ENCODE measurements at regions not wholly inside any gene's neighbourhood (a gene's known extent, or its start where the extent isn't known, plus 50 kb on each side); places are given as distances from the start of the nearest gene placed in this dataset.

DNA sequence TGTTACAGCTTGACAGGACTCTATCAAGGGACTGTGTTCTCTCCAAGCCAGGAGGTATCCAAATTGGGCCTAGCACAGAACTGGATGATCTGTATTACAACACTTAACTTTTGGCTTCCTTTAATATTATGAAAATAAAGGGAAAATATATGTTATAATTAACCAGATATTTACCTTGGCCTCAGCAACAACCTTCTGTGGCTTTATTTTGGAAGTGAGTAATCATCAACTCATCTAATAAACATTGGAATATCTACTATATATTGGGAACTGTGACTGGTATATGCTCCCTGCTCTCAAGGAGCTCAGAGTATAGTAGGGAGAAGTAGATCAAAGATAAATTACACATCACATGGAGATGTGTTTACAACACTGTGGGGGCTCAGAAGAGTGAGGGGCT, 352.2 kb downstream of the METTL15 start:
- DNase-seq (ENCODE audit: unreplicated experiment) = peak; percentile 27
- Mint-ChIP-seq H3K27me3 (ENCODE audit: insufficient read depth, unreplicated experiment) (no peaks in the 10 kb centered on the region), H3K9me3 (ENCODE audit: unreplicated experiment) (no peaks in the 10 kb centered on the region), H3K4me1 (ENCODE audit: insufficient read depth, unreplicated experiment) (peaks cover 13% of the 10 kb centered on the region), H3K36me3 (ENCODE audit: insufficient read depth, unreplicated experiment) (no peaks in the 10 kb centered on the region), H3K4me3 (ENCODE audit: unreplicated experiment) (no peak overlapping the region), H3K27ac (ENCODE audit: low read depth, unreplicated experiment) (no peak overlapping the region)
- no TSS peak for BruUV-seq (replicated peaks)
- POLR2A ChIA-PET = no interaction called here
- intact Hi-C loops (cut with micrococcal nuclease) = no loop called here
- TF ChIP-seq, protein P1, sequence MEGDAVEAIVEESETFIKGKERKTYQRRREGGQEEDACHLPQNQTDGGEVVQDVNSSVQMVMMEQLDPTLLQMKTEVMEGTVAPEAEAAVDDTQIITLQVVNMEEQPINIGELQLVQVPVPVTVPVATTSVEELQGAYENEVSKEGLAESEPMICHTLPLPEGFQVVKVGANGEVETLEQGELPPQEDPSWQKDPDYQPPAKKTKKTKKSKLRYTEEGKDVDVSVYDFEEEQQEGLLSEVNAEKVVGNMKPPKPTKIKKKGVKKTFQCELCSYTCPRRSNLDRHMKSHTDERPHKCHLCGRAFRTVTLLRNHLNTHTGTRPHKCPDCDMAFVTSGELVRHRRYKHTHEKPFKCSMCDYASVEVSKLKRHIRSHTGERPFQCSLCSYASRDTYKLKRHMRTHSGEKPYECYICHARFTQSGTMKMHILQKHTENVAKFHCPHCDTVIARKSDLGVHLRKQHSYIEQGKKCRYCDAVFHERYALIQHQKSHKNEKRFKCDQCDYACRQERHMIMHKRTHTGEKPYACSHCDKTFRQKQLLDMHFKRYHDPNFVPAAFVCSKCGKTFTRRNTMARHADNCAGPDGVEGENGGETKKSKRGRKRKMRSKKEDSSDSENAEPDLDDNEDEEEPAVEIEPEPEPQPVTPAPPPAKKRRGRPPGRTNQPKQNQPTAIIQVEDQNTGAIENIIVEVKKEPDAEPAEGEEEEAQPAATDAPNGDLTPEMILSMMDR (IDR thresholded peaks at IDR 0.05; ENCODE audit: unreplicated experiment) = no peak
- CTCF ChIA-PET = interaction anchor here (1.1 kb wide), 1 partner anchor 57 kb away, joined by 3 read pairs; no protein-coding TSS in a partner anchor

DNA sequence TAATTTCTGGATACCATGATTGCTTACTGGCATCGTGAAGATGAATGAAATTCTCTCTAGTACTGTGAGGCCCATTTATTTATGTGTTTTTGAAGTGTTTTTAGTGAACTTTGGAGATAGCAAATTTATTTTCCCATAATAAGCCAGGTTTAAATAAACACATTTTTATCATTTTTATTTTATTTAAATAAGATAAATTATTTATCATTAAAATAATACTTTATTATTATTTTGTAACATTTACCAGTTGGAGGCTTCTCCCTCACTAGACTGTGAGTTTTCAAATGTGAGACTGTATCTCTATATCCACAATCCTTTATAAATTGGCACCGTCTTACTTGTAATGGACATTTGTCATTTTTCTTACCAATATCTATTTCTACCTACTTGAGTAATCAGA, 351.7 kb downstream of the METTL15 start:
- TF ChIP-seq, protein P1 (IDR thresholded peaks at IDR 0.05; ENCODE audit: unreplicated experiment) = no peak
- Mint-ChIP-seq H3K9me3 (ENCODE audit: unreplicated experiment) (no peaks in the 10 kb centered on the region), H3K27me3 (ENCODE audit: insufficient read depth, unreplicated experiment) (no peaks in the 10 kb centered on the region), H3K4me1 (ENCODE audit: insufficient read depth, unreplicated experiment) (peaks cover 13% of the 10 kb centered on the region), H3K4me3 (ENCODE audit: unreplicated experiment) (no peak overlapping the region), H3K36me3 (ENCODE audit: insufficient read depth, unreplicated experiment) (no peaks in the 10 kb centered on the region), H3K27ac (ENCODE audit: low read depth, unreplicated experiment) (no peak overlapping the region)
- no peak for DNase-seq (ENCODE audit: unreplicated experiment)
- CTCF ChIA-PET = interaction anchor here (1.1 kb wide), 1 partner anchor 57 kb away, joined by 3 read pairs; no protein-coding TSS in a partner anchor
- POLR2A ChIA-PET = no interaction called here
- intact Hi-C loops (cut with micrococcal nuclease) = no loop called here
- BruUV-seq (replicated peaks) = no TSS peak

DNA sequence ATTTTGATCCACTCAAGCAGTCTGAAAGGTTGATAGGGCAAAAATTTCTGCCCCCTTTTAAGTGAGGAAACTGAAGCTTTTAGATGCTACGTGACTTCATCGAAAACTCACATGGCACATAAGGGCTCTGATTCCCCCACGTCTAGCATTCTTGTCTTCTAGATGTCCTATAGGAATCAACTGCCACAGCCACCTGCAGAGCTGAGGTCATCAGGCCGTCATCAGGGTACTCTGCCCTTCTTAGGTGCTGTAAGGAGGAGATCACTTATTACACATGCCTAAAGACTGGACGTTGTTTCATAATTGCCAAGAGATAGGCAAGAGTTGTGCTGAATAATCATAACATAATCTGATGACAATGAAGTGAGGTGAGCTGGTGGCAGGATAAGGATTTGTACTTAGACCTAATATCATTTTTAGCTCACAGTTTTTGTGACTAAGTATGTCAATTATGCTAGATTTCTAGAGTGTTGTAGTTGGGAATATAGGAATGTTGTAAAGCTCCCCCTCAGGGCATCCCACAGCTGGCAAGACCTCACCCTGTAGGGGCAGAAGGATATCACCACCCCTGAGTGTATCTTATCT, 349.4 kb downstream of the METTL15 start:
- no peak for DNase-seq (ENCODE audit: unreplicated experiment)
- peaks cover 13% of the 10 kb centered on the region for H3K4me1 Mint-ChIP-seq (ENCODE audit: insufficient read depth, unreplicated experiment)
- no peaks in the 10 kb centered on the region for H3K27me3 Mint-ChIP-seq (ENCODE audit: insufficient read depth, unreplicated experiment)
- no TSS peak for BruUV-seq (replicated peaks)
- intact Hi-C loops (cut with micrococcal nuclease) = no loop called here
- H3K27ac Mint-ChIP-seq (ENCODE audit: low read depth, unreplicated experiment) = no peak overlapping the region
- TF ChIP-seq, protein P1 (IDR thresholded peaks at IDR 0.05; ENCODE audit: unreplicated experiment) = no peak
- ChIA-PET CTCF (no interaction called here), POLR2A (interaction anchor here (0.6 to 1.5 kb wide), 2 partner anchors 8 to 740 kb away, joined by 3 read pairs; no protein-coding TSS in a partner anchor)
- H3K36me3 Mint-ChIP-seq (ENCODE audit: insufficient read depth, unreplicated experiment) = no peaks in the 10 kb centered on the region
- no peaks in the 10 kb centered on the region for H3K9me3 Mint-ChIP-seq (ENCODE audit: unreplicated experiment)
- no peak overlapping the region for H3K4me3 Mint-ChIP-seq (ENCODE audit: unreplicated experiment)

DNA sequence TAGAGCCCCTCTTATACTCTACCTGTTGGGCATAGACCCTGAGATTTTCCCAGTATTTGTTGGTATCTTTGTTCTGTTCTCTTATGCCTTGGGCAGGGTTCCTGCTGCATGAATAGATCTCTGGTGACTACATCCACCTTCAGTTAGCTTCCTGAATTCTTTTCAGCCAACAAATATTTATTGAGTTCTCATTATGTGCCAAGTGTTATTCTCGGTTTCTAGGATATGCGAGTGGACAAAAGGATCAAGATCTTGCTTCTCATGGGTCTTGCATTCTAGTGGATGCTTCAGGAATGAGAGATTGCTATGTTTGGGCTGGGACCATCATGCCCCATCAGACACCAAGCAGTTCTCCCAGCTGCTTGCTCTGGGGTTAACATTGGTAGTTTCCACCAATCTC, 340.0 kb downstream of the METTL15 start:
- H3K9me3 Mint-ChIP-seq (ENCODE audit: unreplicated experiment) = no peaks in the 10 kb centered on the region
- intact Hi-C loops (cut with micrococcal nuclease) = no loop called here

More for the DNA sequence above, 340.0 kb downstream of the METTL15 start:
- POLR2A ChIA-PET = no interaction called here
- peaks cover 3% of the 10 kb centered on the region for H3K36me3 Mint-ChIP-seq (ENCODE audit: insufficient read depth, unreplicated experiment)
- no peaks in the 10 kb centered on the region for H3K4me1 Mint-ChIP-seq (ENCODE audit: insufficient read depth, unreplicated experiment)
- no peak overlapping the region for H3K27ac Mint-ChIP-seq (ENCODE audit: low read depth, unreplicated experiment)
- no TSS peak for BruUV-seq (replicated peaks)
- TF ChIP-seq, protein P1 (IDR thresholded peaks at IDR 0.05; ENCODE audit: unreplicated experiment) = no peak
- no peak overlapping the region for H3K4me3 Mint-ChIP-seq (ENCODE audit: unreplicated experiment)
- no peaks in the 10 kb centered on the region for H3K27me3 Mint-ChIP-seq (ENCODE audit: insufficient read depth, unreplicated experiment)
- DNase-seq (ENCODE audit: unreplicated experiment) = no peak
- CTCF ChIA-PET = no interaction called here
